Thyroid gland (tissue), 4 donors: ENCODE measurements at regions not wholly inside any gene's neighbourhood (a gene's known extent, or its start where the extent isn't known, plus 50 kb on each side); places are given as distances from the start of the nearest gene placed in this dataset.

ENCODE experiments used
- DNase-seq, 2 donors: peaks; one replicate each; pipeline ENCODE4 v3.0.0-alpha.2; 2019
- H3K27ac ChIP-seq, 3 donors: fragments of 200-600 bp; sonication (generic); 1 replicate in 2 of 3; 2 replicates in 1 of 3; pipeline ENCODE4 v1.5.1; 2016 to 2019; ENCODE audit warnings: mild to moderate bottlenecking in 1 of 3, moderate library complexity in 1 of 3
- H3K27me3 ChIP-seq: fragments of 200-600 bp; sonication (generic); one replicate; pipeline ENCODE4 v1.5.1; 2019
- H3K36me3 ChIP-seq, 2 donors: fragments of 200-600 bp; sonication (generic); one replicate each; pipeline ENCODE4 v1.5.1; 2016 to 2019
- H3K4me1 ChIP-seq, 2 donors: fragments of 200-600 bp; sonication (generic); one replicate each; pipeline ENCODE4 v1.5.1; 2017 to 2019
- H3K4me3 ChIP-seq, 3 donors: fragments of 200-600 bp; sonication (generic); replicated peaks in 1 of 3; 1 replicate in 2 of 3; 2 replicates in 1 of 3; pipeline ENCODE4 v1.5.1; 2016; ENCODE audit warnings: mild to moderate bottlenecking in 1 of 3
- H3K9me3 ChIP-seq: fragments of 200-600 bp; sonication (generic); one replicate; pipeline ENCODE4 v1.5.1; 2017
- CTCF ChIP-seq, 6 experiments: fragments of 200-600 bp in 3 of 6; fragments of 450-650 bp in 3 of 6; sonication (generic) in 3 of 6; IDR thresholded peaks; one replicate each; pipeline ENCODE4 v1.5.1; 2016 to 2019; ENCODE audit warnings: antibody characterized with exemption in 6 of 6, mild to moderate bottlenecking in 2 of 6, inconsistent platforms in 1 of 6, moderate library complexity in 1 of 6
- POLR2A ChIP-seq, 2 donors: fragments of 450-650 bp; IDR thresholded peaks; one replicate each; pipeline ENCODE4 v1.6.1; 2017; ENCODE audit warnings: antibody characterized with exemption in 2 of 2, mild to moderate bottlenecking in 2 of 2, moderate library complexity in 1 of 2
- WGBS, 2 donors: methylation state at CpG; one replicate each; pipeline ENCODE4 v1.1.5; 2017; 5-methylcytosine and 5-hydroxymethylcytosine counted together
- intact Hi-C: fragments of 100-400 bp; cut with DNase I; formaldehyde crosslinking; loops from one replicate; pipeline ENCODE4 v1.15.1; 2023

GRCh38 chr20:47865451-47865850 is 80.2 kb upstream of the SULF2 start:
- Histone ChIP-seq H3K4me3 (no peak overlapping the region), H3K27ac (no peak overlapping the region), H3K4me1 (no peaks in the 10 kb centered on the region), H3K27me3 (no peaks in the 10 kb centered on the region), H3K9me3 (no peaks in the 10 kb centered on the region), H3K36me3 (no peaks in the 10 kb centered on the region)
- DNase-seq = no peak
- intact Hi-C loops = no loop called here
- TF ChIP-seq POLR2A (IDR thresholded peaks at IDR 0.05) = no peak
- TF ChIP-seq CTCF (IDR thresholded peaks at IDR 0.05) = no peak
- WGBS, 2 donors = 85 to 95% methylated on average over 5 of the region's 5 CpGs

GRCh38 chr20:47863981-47864380 is 78.7 kb upstream of the SULF2 start:
- H3K4me3 ChIP-seq = no peak overlapping the region
- intact Hi-C loops = no loop called here
- no peaks in the 10 kb centered on the region for H3K4me1 ChIP-seq
- H3K36me3 ChIP-seq = no peaks in the 10 kb centered on the region
- 85 to 86% methylated on average over 2 of the region's 2 CpGs for WGBS, 2 donors
- H3K27me3 ChIP-seq = no peaks in the 10 kb centered on the region
- H3K27ac ChIP-seq = no peak overlapping the region
- no peak for DNase-seq
- H3K9me3 ChIP-seq = no peaks in the 10 kb centered on the region
- TF ChIP-seq CTCF (IDR thresholded peaks at IDR 0.05) = no peak
- TF ChIP-seq POLR2A (IDR thresholded peaks at IDR 0.05) = no peak

- no peaks in the 10 kb centered on the region for H3K36me3 ChIP-seq
- no peak for TF ChIP-seq POLR2A (IDR thresholded peaks at IDR 0.05)
- no peak for TF ChIP-seq CTCF (IDR thresholded peaks at IDR 0.05)
- intact Hi-C loops = no loop called here
- H3K9me3 ChIP-seq = no peaks in the 10 kb centered on the region
- DNase-seq = no peak
- H3K4me3 ChIP-seq = no peak overlapping the region
- peaks cover 0 to under 1% of the 10 kb centered on the region in 2 donors for H3K4me1 ChIP-seq
- no peak overlapping the region for H3K27ac ChIP-seq
- H3K27me3 ChIP-seq = no peaks in the 10 kb centered on the region
- WGBS, 2 donors = 80 to 83% methylated on average over 3 of the region's 3 CpGs
Measured at GRCh38 chr20:47863315-47863965, 78.2 kb upstream of the SULF2 start.

GRCh38 chr20:47862574-47863240 is 77.4 kb upstream of the SULF2 start:
- Histone ChIP-seq H3K27ac (no peak overlapping the region), H3K27me3 (no peaks in the 10 kb centered on the region), H3K9me3 (no peaks in the 10 kb centered on the region), H3K4me3 (no peak overlapping the region), H3K4me1 (peaks cover 0 to 8% of the 10 kb centered on the region in 2 donors), H3K36me3 (no peaks in the 10 kb centered on the region)
- WGBS, 2 donors = 86 to 91% methylated on average over 4 of the region's 4 CpGs
- intact Hi-C loops = no loop called here
- TF ChIP-seq POLR2A (IDR thresholded peaks at IDR 0.05) = no peak
- no peak for TF ChIP-seq CTCF (IDR thresholded peaks at IDR 0.05)
- no peak for DNase-seq

GRCh38 chr20:47861116-47861515 is 75.8 kb upstream of the SULF2 start:
- 84 to 85% methylated on average over 5 of the region's 5 CpGs for WGBS, 2 donors

More at GRCh38 chr20:47861116-47861515, 75.8 kb upstream of the SULF2 start:
- Histone ChIP-seq H3K27me3 (no peaks in the 10 kb centered on the region), H3K9me3 (no peaks in the 10 kb centered on the region), H3K36me3 (no peaks in the 10 kb centered on the region), H3K27ac (no peak overlapping the region), H3K4me1 (peaks cover 0 to 16% of the 10 kb centered on the region in 2 donors), H3K4me3 (no peak overlapping the region)
- TF ChIP-seq CTCF (IDR thresholded peaks at IDR 0.05) = no peak
- no peak for TF ChIP-seq POLR2A (IDR thresholded peaks at IDR 0.05)
- intact Hi-C loops = no loop called here
- no peak for DNase-seq
